ENCODE measurements at regions not wholly inside any gene's neighbourhood (a gene's known extent, or its start where the extent isn't known, plus 50 kb on each side); places are given as distances from the start of the nearest gene placed in this dataset.

GRCh38 chr10:105549731-105550130 lies 908.6 kb downstream of the SORCS3 start:
- no peaks in the 10 kb centered on the region for H3K27me3 ChIP-seq (ENCODE audit: control insufficient read depth, low read length)
- no peak overlapping the region for H3K4me3 ChIP-seq (ENCODE audit: low read length)
- no peaks in the 10 kb centered on the region for H3K36me3 ChIP-seq (ENCODE audit: control insufficient read depth, low read length)
- no peaks in the 10 kb centered on the region for H3K4me1 ChIP-seq (ENCODE audit: control insufficient read depth, low read length)
- no peaks in the 10 kb centered on the region for H4K20me1 ChIP-seq (ENCODE audit: control insufficient read depth, insufficient read depth, low read depth, low read length)
- H3F3A ChIP-seq (ENCODE audit: control insufficient read depth, insufficient read depth), result no peaks in the 10 kb centered on the region
- TF ChIP-seq CTCF (IDR thresholded peaks at IDR 0.05; ENCODE audit: low read depth, low read length, poor library complexity, severe bottlenecking), result no peak
- TF ChIP-seq EZH2phosphoT487 (IDR thresholded peaks at IDR 0.05; ENCODE audit: borderline replicate concordance, low read length), result no peak
- no peaks in the 10 kb centered on the region for H3K79me2 ChIP-seq (ENCODE audit: control insufficient read depth, low read length)
- no peak overlapping the region for H3K27ac ChIP-seq (ENCODE audit: low read depth, low read length)
- no peaks in the 10 kb centered on the region for H3K9me3 ChIP-seq (ENCODE audit: control insufficient read depth, insufficient read depth, low read length)
- H3K9me2 ChIP-seq (replicated peaks; ENCODE audit: control insufficient read depth, low read length), result no peaks in the 10 kb centered on the region
- H3K4me2 ChIP-seq (ENCODE audit: low read length), result no peak overlapping the region

- no peaks in the 10 kb centered on the region for H3K9me3 ChIP-seq (ENCODE audit: control insufficient read depth, insufficient read depth, low read length)
- no peaks in the 10 kb centered on the region for H3K79me2 ChIP-seq (ENCODE audit: control insufficient read depth, low read length)
- H3K9me2 ChIP-seq (replicated peaks; ENCODE audit: control insufficient read depth, low read length), result no peaks in the 10 kb centered on the region
- H3F3A ChIP-seq (ENCODE audit: control insufficient read depth, insufficient read depth), result no peaks in the 10 kb centered on the region
- no peak overlapping the region for H3K27ac ChIP-seq (ENCODE audit: low read depth, low read length)
- no peak overlapping the region for H3K4me3 ChIP-seq (ENCODE audit: low read length)
- no peaks in the 10 kb centered on the region for H3K36me3 ChIP-seq (ENCODE audit: control insufficient read depth, low read length)
- no peaks in the 10 kb centered on the region for H3K27me3 ChIP-seq (ENCODE audit: control insufficient read depth, low read length)
- H3K4me1 ChIP-seq (ENCODE audit: control insufficient read depth, low read length), result no peaks in the 10 kb centered on the region
- no peak overlapping the region for H3K4me2 ChIP-seq (ENCODE audit: low read length)
- no peak for TF ChIP-seq EZH2phosphoT487 (IDR thresholded peaks at IDR 0.05; ENCODE audit: borderline replicate concordance, low read length)
- TF ChIP-seq CTCF (IDR thresholded peaks at IDR 0.05; ENCODE audit: low read depth, low read length, poor library complexity, severe bottlenecking), result no peak
- H4K20me1 ChIP-seq (ENCODE audit: control insufficient read depth, insufficient read depth, low read depth, low read length), result no peaks in the 10 kb centered on the region
Observed at GRCh38 chr10:105545101-105545500, 904.0 kb downstream of the SORCS3 start.

GRCh38 chr10:105540381-105540780 lies 899.3 kb downstream of the SORCS3 start:
- TF ChIP-seq EZH2phosphoT487 (IDR thresholded peaks at IDR 0.05; ENCODE audit: borderline replicate concordance, low read length) (no peak), CTCF (IDR thresholded peaks at IDR 0.05; ENCODE audit: low read depth, low read length, poor library complexity, severe bottlenecking) (no peak)
- no peaks in the 10 kb centered on the region for H3K9me3 ChIP-seq (ENCODE audit: control insufficient read depth, insufficient read depth, low read length)
- no peaks in the 10 kb centered on the region for H3K9me2 ChIP-seq (replicated peaks; ENCODE audit: control insufficient read depth, low read length)

GRCh38 chr10:105538874-105539273 lies 897.8 kb downstream of the SORCS3 start:
- Histone ChIP-seq H3F3A (ENCODE audit: control insufficient read depth, insufficient read depth) (no peaks in the 10 kb centered on the region), H3K4me1 (ENCODE audit: control insufficient read depth, low read length) (no peaks in the 10 kb centered on the region), H4K20me1 (ENCODE audit: control insufficient read depth, insufficient read depth, low read depth, low read length) (no peaks in the 10 kb centered on the region), H3K4me3 (ENCODE audit: low read length) (no peak overlapping the region), H3K27ac (ENCODE audit: low read depth, low read length) (no peak overlapping the region), H3K9me3 (ENCODE audit: control insufficient read depth, insufficient read depth, low read length) (no peaks in the 10 kb centered on the region), H3K4me2 (ENCODE audit: low read length) (no peak overlapping the region), H3K36me3 (ENCODE audit: control insufficient read depth, low read length) (no peaks in the 10 kb centered on the region), H3K27me3 (ENCODE audit: control insufficient read depth, low read length) (no peaks in the 10 kb centered on the region), H3K9me2 (replicated peaks; ENCODE audit: control insufficient read depth, low read length) (no peaks in the 10 kb centered on the region), H3K79me2 (ENCODE audit: control insufficient read depth, low read length) (no peaks in the 10 kb centered on the region)
- TF ChIP-seq EZH2phosphoT487 (IDR thresholded peaks at IDR 0.05; ENCODE audit: borderline replicate concordance, low read length) (no peak), CTCF (IDR thresholded peaks at IDR 0.05; ENCODE audit: low read depth, low read length, poor library complexity, severe bottlenecking) (no peak)

More at GRCh38 chr10:105540381-105540780, 899.3 kb downstream of the SORCS3 start:
- Histone ChIP-seq H3K27me3 (ENCODE audit: control insufficient read depth, low read length) (no peaks in the 10 kb centered on the region), H3K36me3 (ENCODE audit: control insufficient read depth, low read length) (no peaks in the 10 kb centered on the region), H3K4me1 (ENCODE audit: control insufficient read depth, low read length) (no peaks in the 10 kb centered on the region), H3K79me2 (ENCODE audit: control insufficient read depth, low read length) (no peaks in the 10 kb centered on the region), H3K27ac (ENCODE audit: low read depth, low read length) (no peak overlapping the region), H3K4me3 (ENCODE audit: low read length) (no peak overlapping the region), H3F3A (ENCODE audit: control insufficient read depth, insufficient read depth) (no peaks in the 10 kb centered on the region), H3K4me2 (ENCODE audit: low read length) (no peak overlapping the region), H4K20me1 (ENCODE audit: control insufficient read depth, insufficient read depth, low read depth, low read length) (no peaks in the 10 kb centered on the region)
